ENCODE measurements at regions not wholly inside any gene's neighbourhood (a gene's known extent, or its start where the extent isn't known, plus 50 kb on each side); places are given as distances from the start of the nearest gene placed in this dataset.

GRCh38 chr18:2396162-2396505 lies 175.2 kb downstream of the METTL4 start:
- TF ChIP-seq CTCF (IDR thresholded peaks at IDR 0.05; ENCODE audit: low read length) (no peak), EZH2phosphoT487 (IDR thresholded peaks at IDR 0.05; ENCODE audit: low read length) (no peak)
